KMS-11 (cell line): ENCODE measurements at regions not wholly inside any gene's neighbourhood (a gene's known extent, or its start where the extent isn't known, plus 50 kb on each side); places are given as distances from the start of the nearest gene placed in this dataset.

ENCODE experiments used
- H2AFZ ChIP-seq: fragments of 200-600 bp; sonication (generic); 2 replicates; pipeline ENCODE4 v1.6.1; 2016; ENCODE audit warnings: antibody characterized with exemption, mixed run types, low read depth
- H3K27ac ChIP-seq: fragments of 200-600 bp; sonication (generic); 2 replicates; pipeline ENCODE4 v1.6.1; 2016; ENCODE audit warnings: mild to moderate bottlenecking, mixed run types
- H3K27me3 ChIP-seq: fragments of 200-600 bp; sonication (generic); 2 replicates; pipeline ENCODE4 v1.6.1; 2017; ENCODE audit warnings: mild to moderate bottlenecking, low read depth, mixed run types, moderate library complexity; ENCODE audit not compliant: insufficient read depth
- H3K36me3 ChIP-seq: fragments of 200-600 bp; sonication (generic); 2 replicates; pipeline ENCODE4 v1.6.1; 2017; ENCODE audit warnings: mild to moderate bottlenecking, mixed run types; ENCODE audit not compliant: insufficient read depth
- H3K4me1 ChIP-seq: fragments of 200-600 bp; sonication (generic); 2 replicates; pipeline ENCODE4 v1.6.1; 2016; ENCODE audit warnings: mild to moderate bottlenecking, low read depth, mixed run types; ENCODE audit not compliant: poor library complexity, severe bottlenecking
- H3K4me2 ChIP-seq: fragments of 200-600 bp; sonication (generic); 2 replicates; pipeline ENCODE4 v1.7.0; 2016; ENCODE audit warnings: mild to moderate bottlenecking, mixed run types
- H3K4me3 ChIP-seq: fragments of 200-600 bp; sonication (generic); IDR thresholded peaks from 2 replicates; pipeline ENCODE4 v1.6.1; 2017; ENCODE audit warnings: low read depth, low read length, mixed read lengths; ENCODE audit not compliant: insufficient read depth
- H3K79me2 ChIP-seq: fragments of 200-600 bp; sonication (generic); 2 replicates; pipeline ENCODE4 v1.6.1; 2016; ENCODE audit warnings: low read depth, mixed run types; ENCODE audit not compliant: insufficient read depth
- H3K9ac ChIP-seq: fragments of 200-600 bp; sonication (generic); 2 replicates; pipeline ENCODE4 v1.6.1; 2016; ENCODE audit warnings: mild to moderate bottlenecking, mixed run types
- H4K20me1 ChIP-seq: fragments of 200-600 bp; sonication (generic); 2 replicates; pipeline ENCODE4 v1.6.1; 2016; ENCODE audit warnings: mild to moderate bottlenecking, mixed run types; ENCODE audit not compliant: insufficient read depth
- CTCF ChIP-seq: fragments of 200-600 bp; sonication (generic); conservative IDR thresholded peaks from 2 replicates; pipeline ENCODE4 v1.6.1; 2017; ENCODE audit warnings: low read depth, mild to moderate bottlenecking, antibody characterized with exemption, low read length, moderate library complexity, mixed read lengths

- Histone ChIP-seq H2AFZ (no peak overlapping the region), H3K36me3 (no peaks in the 10 kb centered on the region), H3K4me3 (no peak overlapping the region), H4K20me1 (no peaks in the 10 kb centered on the region), H3K4me1 (no peaks in the 10 kb centered on the region), H3K4me2 (no peak overlapping the region), H3K9ac (no peak overlapping the region), H3K79me2 (no peaks in the 10 kb centered on the region), H3K27ac (no peak overlapping the region), H3K27me3 (no peaks in the 10 kb centered on the region)
- TF ChIP-seq CTCF, result no peak
These were observed 232.4 kb upstream of the FOXQ1 start for GRCh38 chr6:1079525-1079924.

GRCh38 chr6:1077478-1078416 is 234.2 kb upstream of the FOXQ1 start:
- H3K4me2 ChIP-seq, result no peak overlapping the region
- H3K36me3 ChIP-seq, result no peaks in the 10 kb centered on the region
- no peak overlapping the region for H3K27ac ChIP-seq
- H2AFZ ChIP-seq, result no peak overlapping the region
- no peak overlapping the region for H3K4me3 ChIP-seq
- no peak overlapping the region for H3K9ac ChIP-seq
- no peak for TF ChIP-seq CTCF
- H3K27me3 ChIP-seq, result no peaks in the 10 kb centered on the region
- no peaks in the 10 kb centered on the region for H4K20me1 ChIP-seq
- no peaks in the 10 kb centered on the region for H3K79me2 ChIP-seq
- peaks cover 1% of the 10 kb centered on the region for H3K4me1 ChIP-seq

DNA sequence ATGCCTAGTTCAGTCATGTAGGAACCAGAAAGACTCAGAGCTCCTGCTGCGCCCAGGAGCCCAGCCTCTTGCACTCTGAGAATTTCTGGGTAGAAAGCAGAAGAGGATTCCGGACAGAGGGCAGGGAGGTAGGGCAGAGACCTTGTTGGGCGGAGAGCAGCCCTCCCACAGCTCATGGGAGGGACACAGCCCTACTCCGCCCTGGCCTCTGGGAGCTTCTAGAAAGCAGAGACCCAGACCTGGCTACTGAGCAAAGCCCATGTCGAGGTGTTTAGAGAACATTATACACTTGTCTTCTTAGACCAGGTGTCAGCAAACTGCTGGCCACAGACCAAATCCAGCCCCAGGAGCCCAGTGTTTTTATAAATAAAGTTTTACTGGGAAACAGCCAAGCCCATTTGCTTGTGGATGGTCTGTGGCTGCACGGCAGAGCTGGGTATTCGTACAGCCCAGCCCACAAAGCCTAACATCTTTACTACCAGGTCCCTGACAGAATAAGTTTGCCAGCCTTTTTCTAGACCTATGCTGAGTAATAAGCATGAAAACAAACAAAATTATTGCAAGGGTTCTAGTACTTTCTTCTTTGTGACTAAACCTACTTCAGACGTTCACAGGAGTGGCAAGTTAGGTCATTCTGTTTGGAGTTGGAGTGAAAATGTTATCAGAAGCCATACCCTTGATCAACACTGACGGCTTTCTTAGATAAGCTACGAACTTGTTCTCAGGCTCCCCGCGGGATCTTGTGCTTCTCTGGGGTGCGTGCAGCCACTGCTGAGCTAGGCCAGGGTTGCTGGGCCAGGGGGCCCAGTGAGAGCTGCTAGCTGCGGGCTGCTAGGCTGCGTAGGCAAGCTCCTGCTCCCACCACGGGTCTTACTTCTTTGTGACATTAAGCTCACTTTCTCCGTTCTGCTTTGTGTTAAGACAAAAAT is 235.1 kb upstream of the FOXQ1 start:
- H2AFZ ChIP-seq, result no peak overlapping the region
- no peaks in the 10 kb centered on the region for H3K36me3 ChIP-seq
- H4K20me1 ChIP-seq, result no peaks in the 10 kb centered on the region
- H3K27ac ChIP-seq, result no peak overlapping the region
- peaks cover 11% of the 10 kb centered on the region for H3K4me1 ChIP-seq
- no peak for TF ChIP-seq CTCF
- H3K79me2 ChIP-seq, result no peaks in the 10 kb centered on the region
- no peak overlapping the region for H3K9ac ChIP-seq
- H3K4me3 ChIP-seq, result no peak overlapping the region
- H3K4me2 ChIP-seq, result no peak overlapping the region
- H3K27me3 ChIP-seq, result no peaks in the 10 kb centered on the region

GRCh38 chr6:1075880-1076279 is 236.0 kb upstream of the FOXQ1 start:
- H3K4me3 ChIP-seq, result no peak overlapping the region

More at GRCh38 chr6:1075880-1076279, 236.0 kb upstream of the FOXQ1 start:
- Histone ChIP-seq H3K36me3 (no peaks in the 10 kb centered on the region), H3K27ac (no peak overlapping the region), H2AFZ (no peak overlapping the region), H3K79me2 (no peaks in the 10 kb centered on the region), H3K4me2 (no peak overlapping the region), H3K4me1 (peaks cover 20% of the 10 kb centered on the region), H3K9ac (no peak overlapping the region), H4K20me1 (no peaks in the 10 kb centered on the region), H3K27me3 (no peaks in the 10 kb centered on the region)
- TF ChIP-seq CTCF, result no peak
